ENCODE measurements at regions not wholly inside any gene's neighbourhood (a gene's known extent, or its start where the extent isn't known, plus 50 kb on each side); places are given as distances from the start of the nearest gene placed in this dataset.
"Not testable (repeated sequence)": the region's sequence is repeated elsewhere in the genome, so short reads cannot be mapped to it uniquely, and the experiment has no call there.

GRCh38 chr17:16888413-16889087 is 83.4 kb downstream of the TNFRSF13B start:
- Histone ChIP-seq H3K4me3 (no peak overlapping the region), H3K36me3 (no peaks in the 10 kb centered on the region), H3K4me1 (no peaks in the 10 kb centered on the region), H3K27ac (no peak overlapping the region), H3K27me3 (no peaks in the 10 kb centered on the region), H3K9me3 (no peaks in the 10 kb centered on the region)
- DNase-seq: no peak
- no peak for ATAC-seq (ENCODE audit: low FRiP score in 2 of 2)
- WGBS, 2 donors: 74 to 76% methylated on average over 3 to 4 of the region's 4 CpGs
- TF ChIP-seq CTCF (IDR thresholded peaks at IDR 0.05): no peak
- no peak for TF ChIP-seq EP300 (IDR thresholded peaks at IDR 0.05)
- no peak for TF ChIP-seq POLR2A (IDR thresholded peaks at IDR 0.05)
- no peak for TF ChIP-seq POLR2AphosphoS5 (IDR thresholded peaks at IDR 0.05)

DNA sequence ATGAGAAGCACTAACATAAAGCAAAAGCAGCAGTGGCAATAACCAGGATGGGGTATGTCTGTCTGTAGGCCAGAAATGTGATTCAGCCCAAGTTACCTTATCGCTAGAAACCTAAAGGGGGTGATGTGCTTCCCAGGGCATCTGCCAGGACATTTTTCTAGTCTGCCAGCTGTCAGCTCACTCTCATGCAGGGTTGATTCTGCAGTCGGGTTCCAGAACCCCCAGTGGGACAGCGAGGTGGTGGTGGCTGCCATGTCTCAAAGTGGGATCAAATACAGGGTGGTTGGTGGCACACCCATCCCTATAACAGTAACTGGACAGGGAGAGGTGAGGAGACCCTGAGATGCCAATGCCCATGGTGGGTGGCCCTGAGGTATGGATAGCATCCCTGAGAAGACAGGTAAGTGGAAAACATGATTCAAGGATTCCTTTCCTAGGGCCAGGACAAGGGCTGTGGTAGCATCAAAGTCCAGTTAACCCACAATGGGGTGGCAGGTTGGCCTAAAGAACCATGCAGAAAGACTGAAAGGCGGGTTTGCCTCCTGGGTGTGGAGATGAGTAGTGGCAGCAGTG is 84.3 kb downstream of the TNFRSF13B start:
- TF ChIP-seq CTCF (IDR thresholded peaks at IDR 0.05) (no peak), POLR2AphosphoS5 (IDR thresholded peaks at IDR 0.05) (no peak), POLR2A (IDR thresholded peaks at IDR 0.05) (no peak), EP300 (IDR thresholded peaks at IDR 0.05) (no peak)
- H3K4me1 ChIP-seq: no peaks in the 10 kb centered on the region
- H3K36me3 ChIP-seq: no peaks in the 10 kb centered on the region
- H3K4me3 ChIP-seq: no peak overlapping the region
- WGBS, 2 donors: 90 to 97% methylated on average over 4 of the region's 4 CpGs
- no peaks in the 10 kb centered on the region for H3K9me3 ChIP-seq
- ATAC-seq (ENCODE audit: low FRiP score in 2 of 2): no peak
- no peak overlapping the region for H3K27ac ChIP-seq
- H3K27me3 ChIP-seq: no peaks in the 10 kb centered on the region
- DNase-seq: no peak

DNA sequence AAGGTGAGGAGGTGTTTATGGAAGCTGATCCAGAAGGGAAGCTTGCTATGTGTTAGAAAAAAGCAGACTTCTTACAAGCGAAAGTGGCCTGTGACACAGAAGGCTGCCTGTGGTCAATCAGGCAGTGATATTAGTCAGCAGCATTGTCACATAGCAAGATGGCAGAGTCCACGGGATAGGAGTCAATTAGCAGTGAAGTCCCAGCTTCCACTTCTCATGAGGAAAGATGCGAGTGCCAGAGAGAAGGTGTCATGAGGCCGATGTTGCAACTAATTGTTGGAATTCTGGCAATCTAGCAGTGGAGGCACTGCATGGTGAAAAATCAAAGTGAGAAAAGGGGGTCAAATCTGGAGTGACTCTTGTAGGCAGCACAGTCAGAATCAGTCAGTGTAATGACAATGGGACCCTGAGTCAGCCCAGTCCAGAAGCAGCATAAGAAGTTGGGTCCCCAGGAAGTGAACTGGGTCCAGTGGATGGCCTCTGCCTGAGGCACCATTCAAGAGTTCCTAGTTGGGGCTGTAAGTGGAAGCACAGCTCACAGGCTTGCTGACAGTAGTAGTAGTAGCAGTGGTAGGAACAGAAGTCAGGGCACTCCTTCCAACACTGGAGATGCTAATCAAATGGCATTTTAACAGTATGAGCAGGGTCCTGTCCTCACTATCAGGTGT is 85.1 kb downstream of the TNFRSF13B start:
- no peak for DNase-seq
- Histone ChIP-seq H3K36me3 (no peaks in the 10 kb centered on the region), H3K4me3 (no peak overlapping the region), H3K27ac (no peak overlapping the region), H3K9me3 (no peaks in the 10 kb centered on the region), H3K4me1 (no peaks in the 10 kb centered on the region), H3K27me3 (no peaks in the 10 kb centered on the region)
- no peak for TF ChIP-seq EP300 (IDR thresholded peaks at IDR 0.05)
- no peak for TF ChIP-seq POLR2AphosphoS5 (IDR thresholded peaks at IDR 0.05)
- ATAC-seq (ENCODE audit: low FRiP score in 2 of 2): no peak
- 54 to 62% methylated on average over 4 of the region's 4 CpGs for WGBS, 2 donors

DNA sequence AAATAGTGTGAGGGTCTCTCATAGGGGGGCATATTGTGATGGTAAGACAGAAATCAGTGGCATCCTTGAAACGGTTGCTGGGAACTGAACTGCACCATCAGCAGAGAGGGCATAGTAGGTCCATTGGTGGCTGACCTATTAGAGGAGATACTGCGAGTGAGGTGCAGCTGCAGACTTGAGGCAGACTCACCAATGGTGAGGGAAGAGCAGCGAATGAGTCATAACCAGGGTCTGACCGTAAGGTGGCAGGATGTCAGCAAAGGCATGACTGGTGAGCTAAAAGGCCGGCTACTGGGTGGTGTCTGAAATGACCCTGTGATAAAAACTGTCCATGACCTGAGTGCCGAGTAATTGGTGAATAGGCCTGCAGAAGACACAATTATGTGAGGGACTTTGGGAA is 86.7 kb downstream of the TNFRSF13B start:
- H3K27ac ChIP-seq; H3K36me3 ChIP-seq; ATAC-seq (ENCODE audit: low FRiP score in 2 of 2); DNase-seq; H3K9me3 ChIP-seq; H3K27me3 ChIP-seq; H3K4me3 ChIP-seq; H3K4me1 ChIP-seq: not testable (repeated sequence)
- WGBS, 2 donors: 82 to 84% methylated on average over 3 to 4 of the region's 6 CpGs

DNA sequence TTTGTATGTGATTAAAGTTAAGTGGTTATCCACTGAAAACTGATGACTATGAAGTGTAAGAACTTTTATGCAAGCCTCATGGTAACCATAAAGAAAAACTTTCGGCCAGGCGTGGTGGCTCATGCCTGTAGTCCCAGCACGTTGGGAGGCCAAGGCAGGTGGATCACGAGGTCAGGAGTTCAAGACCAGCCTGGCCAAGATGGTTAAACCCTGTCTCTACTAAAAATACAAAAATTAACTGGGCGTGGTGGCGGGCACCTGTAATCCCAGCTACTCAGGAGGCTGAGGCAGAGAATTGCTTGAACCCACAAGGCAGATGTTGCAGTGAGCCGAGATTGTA is 89.0 kb downstream of the TNFRSF13B start:
- not testable (repeated sequence) for H3K27me3 ChIP-seq; H3K36me3 ChIP-seq; H3K4me3 ChIP-seq; H3K4me1 ChIP-seq; DNase-seq; H3K9me3 ChIP-seq; H3K27ac ChIP-seq; ATAC-seq (ENCODE audit: low FRiP score in 2 of 2)
- 94 to 96% methylated on average over 7 of the region's 7 CpGs for WGBS, 2 donors

DNA sequence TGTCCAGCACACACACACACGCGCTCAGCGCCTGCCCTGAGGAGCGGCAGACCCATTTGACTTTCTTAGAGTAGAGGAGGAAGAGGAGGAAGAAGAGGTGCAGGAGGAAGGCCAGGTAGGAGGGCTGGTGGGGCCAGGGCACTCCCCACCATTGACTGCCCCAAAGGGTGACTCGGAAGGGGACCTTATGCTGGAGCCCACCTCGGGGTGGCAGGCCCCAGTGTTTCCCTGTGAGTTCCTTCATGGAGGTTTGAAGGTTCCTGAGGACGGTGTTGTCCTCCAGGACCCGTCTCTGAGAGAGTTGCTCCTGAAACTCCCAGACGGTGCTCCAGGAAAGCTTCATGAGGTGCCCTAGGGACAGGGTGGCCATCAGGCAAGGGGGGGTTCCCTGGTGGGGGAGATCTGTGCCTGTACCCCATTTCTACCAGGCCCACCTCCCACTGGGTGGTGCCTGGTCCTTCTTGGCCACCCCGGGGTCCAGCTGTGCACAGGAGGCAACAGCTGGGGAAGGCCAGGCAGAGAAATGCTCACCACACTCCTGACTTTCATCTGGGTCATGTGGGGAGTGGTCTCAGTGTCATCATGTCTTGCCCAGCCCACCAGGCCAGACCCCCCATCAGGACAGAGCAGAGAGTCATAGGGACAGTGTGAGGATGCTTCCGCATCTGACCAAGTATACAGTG is 89.5 kb downstream of the TNFRSF13B start:
- no peaks in the 10 kb centered on the region for H3K36me3 ChIP-seq
- TF ChIP-seq POLR2A (IDR thresholded peaks at IDR 0.05): no peak
- TF ChIP-seq CTCF (IDR thresholded peaks at IDR 0.05): no peak
- no peak for TF ChIP-seq POLR2AphosphoS5 (IDR thresholded peaks at IDR 0.05)
- TF ChIP-seq EP300 (IDR thresholded peaks at IDR 0.05): no peak
- no peaks in the 10 kb centered on the region for H3K27me3 ChIP-seq
- H3K27ac ChIP-seq: no peak overlapping the region
- no peak overlapping the region for H3K4me3 ChIP-seq
- H3K9me3 ChIP-seq: peaks cover 0 to 1% (median 0%) of the 10 kb centered on the region in 4 donors
- no peak for ATAC-seq (ENCODE audit: low FRiP score in 2 of 2)
- no peak for DNase-seq
- WGBS, 2 donors: 94 to 97% methylated on average over 9 to 11 of the region's 11 CpGs
- no peaks in the 10 kb centered on the region for H3K4me1 ChIP-seq

Measured in upper lobe of left lung (tissue), 6 donors.